GM18498 (cell line): ENCODE measurements at regions not wholly inside any gene's neighbourhood (a gene's known extent, or its start where the extent isn't known, plus 50 kb on each side); places are given as distances from the start of the nearest gene placed in this dataset.

ENCODE experiments used
- ATAC-seq: cut with Tn5 transposase; IDR thresholded peaks from one replicate; pipeline ENCODE4 v1.9.1; 2021; ENCODE audit warnings: mild to moderate bottlenecking, moderate library complexity; ENCODE audit not compliant: unreplicated experiment

DNA sequence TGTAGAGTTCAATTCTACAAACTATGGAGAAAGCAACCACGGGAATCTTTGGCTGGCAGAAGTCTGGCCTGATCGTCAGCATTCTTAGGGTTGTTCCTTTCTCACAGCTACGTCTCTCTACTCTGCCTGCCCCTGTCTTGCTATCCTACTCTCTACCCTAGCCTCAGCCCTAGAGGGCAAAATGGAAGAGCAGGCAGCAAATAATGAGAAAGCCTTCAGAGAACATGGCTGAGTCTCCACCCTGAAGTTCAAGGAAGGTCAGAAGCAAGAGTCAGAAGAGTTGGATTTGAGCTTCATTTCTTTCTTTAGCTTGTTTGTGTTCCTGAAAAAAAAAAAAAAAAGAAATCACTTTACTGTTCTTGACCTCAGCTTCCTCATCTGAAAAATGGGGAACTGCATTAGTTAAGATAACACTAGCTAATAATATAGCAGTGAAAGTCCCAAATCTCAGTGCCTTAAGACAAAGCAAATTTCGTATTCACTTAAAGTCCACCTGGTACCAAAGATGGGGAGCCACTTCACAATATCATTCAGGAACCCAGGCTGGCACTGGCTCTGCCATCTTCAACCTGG is 50.2 kb upstream of the CCND2 start:
- ATAC-seq: no peak

DNA sequence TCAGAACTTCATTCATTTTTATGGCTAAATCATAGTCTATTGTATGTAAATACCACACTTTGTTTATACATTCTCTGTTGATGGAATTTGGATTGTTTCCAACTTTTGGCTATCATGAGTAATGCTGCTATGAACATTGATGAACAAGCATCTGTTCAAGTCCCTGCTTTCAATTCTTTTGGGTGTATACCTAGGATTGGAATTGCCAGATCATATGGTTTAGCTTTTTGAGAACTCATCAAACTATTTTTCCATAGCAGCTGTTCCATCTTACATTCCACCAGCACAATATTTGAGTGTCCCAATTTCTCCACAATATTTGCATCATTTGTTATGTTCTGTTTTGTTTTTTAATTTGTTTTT is 52.3 kb upstream of the CCND2 start:
- no peak for ATAC-seq

DNA sequence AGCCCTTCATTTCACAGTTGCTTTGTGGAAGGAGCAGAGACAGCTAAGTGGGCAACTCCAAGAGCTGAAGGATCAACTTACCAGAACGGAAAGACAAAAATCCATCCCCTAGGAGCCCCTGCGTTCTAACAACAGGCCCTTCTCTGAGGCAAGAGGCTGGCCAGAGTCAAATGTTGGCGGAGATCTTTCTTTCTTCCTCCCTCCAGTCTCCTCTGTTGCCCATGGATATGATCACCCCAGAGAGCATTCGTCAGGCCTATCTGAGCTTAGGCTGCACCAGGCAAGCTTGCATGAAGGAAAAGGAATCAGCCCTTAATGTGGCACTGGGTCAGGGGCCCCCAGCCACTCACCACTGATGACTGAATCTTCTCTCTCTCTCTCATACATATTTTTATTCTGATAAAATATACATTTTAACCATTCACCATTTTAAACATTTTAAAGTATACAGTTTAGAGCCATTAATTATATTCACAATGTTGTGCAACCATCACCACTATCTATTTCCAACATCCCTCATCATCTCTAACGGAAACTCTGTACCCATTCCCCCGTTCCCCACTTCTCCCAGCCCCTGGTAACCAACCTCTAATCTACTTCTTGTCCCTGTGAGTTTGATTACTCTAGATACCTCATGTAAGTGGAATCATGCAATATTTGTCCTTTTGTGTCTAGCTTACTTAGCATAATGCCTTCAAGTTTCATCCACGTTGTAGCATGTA is 52.9 kb upstream of the CCND2 start:
- no peak for ATAC-seq

DNA sequence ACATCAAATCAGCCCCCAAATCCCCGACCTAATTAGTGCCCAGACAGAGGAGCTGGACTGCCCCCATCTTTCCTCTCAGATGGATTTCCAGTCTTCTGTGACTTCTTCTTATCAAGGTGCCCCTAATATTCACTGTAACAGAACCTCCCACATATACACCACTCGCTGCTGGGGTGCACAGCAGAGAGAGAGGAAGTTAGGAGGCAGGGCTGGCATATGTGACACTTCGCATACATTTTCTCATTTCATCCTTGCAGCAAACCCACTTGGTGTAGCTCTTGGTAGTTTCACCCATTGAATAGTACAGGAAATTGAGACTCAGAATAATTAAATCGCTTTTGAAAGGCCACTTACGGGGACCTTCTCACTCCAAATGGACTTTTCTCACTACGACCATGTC is 56.5 kb upstream of the CCND2 start:
- ATAC-seq: no peak

DNA sequence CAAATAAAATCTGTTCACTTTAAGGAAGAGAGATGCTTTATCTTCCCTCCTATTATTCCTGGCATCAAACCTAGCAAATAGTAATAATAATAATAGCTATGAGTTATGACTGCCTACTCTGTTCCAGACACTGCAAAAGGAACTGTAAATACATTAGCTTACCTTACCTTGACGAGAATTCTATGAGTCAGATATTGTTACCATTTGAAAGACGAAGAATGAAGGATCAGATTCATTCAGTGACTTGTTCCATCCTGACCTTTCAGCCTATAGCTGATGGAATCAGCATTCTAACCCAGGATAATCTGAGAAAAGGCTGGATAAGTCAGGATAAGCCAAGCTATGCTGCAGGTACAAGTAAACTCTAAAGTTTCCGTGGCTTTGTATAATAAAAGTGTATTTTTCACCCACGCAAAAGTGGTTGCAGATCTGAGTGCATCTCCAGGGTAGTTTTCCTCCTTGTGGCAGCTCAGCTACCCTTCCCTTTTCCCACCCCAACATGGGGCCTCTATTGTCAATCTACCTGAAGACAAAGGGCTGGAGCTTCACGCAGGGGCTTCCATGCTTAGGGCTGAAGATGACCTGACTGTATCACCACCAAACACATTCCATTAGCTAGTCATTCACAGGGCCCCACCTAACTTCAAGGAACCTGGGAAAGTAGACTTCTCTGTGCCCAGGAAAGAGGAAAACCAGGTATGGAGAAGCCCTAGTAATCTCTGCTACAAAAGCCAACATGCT is 57.2 kb upstream of the CCND2 start:
- no peak for ATAC-seq

DNA sequence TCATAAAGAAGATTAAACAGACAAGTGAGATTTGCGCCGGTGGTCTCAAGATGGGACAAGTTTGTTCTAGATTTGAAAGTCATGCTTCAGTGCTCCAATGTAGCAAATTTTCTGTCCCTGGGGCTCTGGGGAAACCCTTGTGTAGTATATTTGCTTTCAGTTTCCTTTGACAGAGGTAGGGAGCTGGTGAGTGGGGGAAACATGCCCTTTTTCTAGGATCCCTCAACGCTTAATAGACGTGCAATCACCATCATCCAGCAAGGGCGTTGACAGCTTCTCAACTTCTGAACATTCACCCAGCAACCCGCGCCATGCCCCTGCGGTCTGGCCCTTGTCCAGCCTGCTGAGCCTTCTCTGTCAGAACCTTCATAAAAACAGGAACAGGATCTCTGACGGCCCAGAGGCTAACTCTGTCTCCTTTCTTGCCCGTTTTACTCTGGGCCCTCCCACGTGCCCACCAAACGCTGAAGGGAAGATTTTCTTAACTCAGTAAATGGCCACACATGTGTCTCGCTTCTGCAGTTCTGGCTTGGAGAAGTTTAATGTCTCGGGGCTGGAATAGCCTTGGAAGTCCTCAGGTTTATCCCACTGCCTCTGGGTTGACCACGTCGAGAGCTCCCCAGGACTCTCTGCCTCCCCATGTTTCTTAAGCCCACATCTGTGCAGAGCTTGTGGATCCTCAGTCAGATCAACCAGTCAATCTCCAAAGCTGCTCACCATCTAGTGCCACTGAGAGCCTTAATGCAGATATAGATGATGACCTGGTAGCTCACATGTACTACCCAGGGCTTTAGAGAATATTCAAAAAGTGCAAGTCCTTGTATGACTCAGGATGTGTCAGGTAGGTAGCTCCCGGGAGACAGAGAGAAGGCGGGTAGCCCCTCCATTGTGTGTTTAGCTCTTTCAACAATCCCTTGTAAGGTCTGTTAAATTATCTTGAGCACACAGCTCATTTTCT is 58.1 kb upstream of the CCND2 start:
- ATAC-seq: peak; percentile 73

DNA sequence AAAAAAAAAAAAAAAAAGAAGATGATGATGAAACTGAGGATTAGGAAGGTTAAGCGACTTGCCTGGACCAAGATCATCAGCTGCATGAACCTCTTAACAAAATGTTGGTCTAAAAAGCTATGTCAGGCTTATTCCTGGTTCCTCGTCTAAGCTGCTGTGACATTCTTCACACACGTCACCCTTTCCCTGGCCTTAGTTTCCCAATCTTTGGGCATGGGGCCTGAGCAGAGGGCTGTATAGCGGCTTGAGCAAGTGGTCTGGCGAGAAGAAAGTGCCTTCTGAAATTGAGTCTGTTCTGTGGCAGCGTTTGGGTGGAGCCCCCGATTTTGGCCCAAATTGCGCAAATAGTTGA is 58.7 kb upstream of the CCND2 start:
- peak; percentile 6 for ATAC-seq

DNA sequence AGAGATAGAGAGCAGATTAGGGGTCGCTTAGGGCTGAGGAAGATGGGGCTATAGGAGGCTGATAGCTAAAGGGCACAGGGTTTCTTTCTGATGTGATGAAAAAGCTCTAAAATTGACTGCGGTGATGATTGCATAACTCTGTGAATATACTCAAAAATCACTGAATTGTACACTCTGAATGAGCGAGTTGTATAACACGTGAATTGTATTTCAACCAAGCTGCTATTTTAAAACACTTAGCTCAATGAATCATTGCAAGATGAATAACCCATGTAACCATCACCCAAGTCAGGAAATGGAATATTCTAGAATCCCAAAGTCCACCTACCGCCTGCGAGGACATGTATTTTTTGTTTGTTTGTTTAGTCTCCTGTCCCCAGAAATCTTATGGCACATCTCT is 60.1 kb upstream of the CCND2 start:
- no peak for ATAC-seq

DNA sequence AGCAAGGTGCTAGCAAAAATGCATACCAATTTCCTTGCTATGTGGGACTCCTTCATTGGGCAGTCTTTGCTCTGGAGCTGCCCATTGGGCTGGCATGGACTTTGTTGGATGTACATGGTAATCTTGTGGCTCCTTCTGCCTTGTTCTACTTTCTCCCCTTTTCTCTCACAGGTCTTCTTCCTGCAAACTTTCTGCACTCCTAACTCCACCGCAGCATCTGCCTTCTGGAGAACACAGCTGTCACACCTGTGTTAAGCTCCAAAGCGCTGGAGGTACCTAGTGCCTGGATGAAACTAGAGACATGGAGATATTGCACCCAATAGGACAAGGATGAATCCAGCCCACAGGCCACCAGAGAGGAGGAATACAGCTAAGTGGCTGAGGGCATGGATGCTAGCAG is 60.7 kb upstream of the CCND2 start:
- ATAC-seq: no peak

DNA sequence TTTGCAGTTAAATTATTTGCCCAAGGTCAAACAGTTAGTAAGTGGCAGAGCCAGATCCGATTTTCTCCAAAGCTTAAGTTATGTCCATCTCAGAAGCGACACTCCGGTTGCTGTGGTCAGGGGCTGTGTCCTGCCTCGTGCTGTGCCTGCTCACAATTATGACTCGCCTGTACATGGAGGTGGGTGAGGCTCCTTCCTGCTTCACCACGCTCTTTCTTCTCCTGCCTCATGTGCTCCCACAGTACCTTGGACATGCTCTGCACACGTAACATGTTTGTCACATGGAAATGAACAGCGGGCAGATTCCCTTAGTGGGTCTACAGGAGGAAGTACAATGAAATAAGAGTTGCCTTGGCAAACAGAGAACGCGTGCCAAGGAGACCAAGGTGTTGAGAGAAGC is 62.2 kb upstream of the CCND2 start:
- ATAC-seq: no peak

DNA sequence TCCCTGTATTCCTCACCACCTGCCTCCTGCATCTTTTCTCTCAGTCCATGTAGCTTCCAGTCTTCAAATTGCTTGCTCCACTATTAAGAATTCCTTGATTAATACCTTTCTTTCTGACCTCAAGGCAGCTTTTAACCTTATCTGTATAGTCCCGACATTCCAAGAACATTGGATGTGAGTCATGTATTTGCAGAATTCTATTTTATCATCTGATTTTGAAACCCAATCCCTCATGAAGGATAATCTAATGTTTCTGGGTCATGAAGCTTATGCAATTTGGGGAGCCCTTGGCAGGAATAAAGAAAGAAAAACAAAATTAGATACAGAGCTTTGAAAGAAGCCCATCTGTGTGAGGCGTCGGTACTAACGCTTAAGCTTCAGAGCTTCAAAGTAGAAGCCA is 63.4 kb upstream of the CCND2 start:
- no peak for ATAC-seq

DNA sequence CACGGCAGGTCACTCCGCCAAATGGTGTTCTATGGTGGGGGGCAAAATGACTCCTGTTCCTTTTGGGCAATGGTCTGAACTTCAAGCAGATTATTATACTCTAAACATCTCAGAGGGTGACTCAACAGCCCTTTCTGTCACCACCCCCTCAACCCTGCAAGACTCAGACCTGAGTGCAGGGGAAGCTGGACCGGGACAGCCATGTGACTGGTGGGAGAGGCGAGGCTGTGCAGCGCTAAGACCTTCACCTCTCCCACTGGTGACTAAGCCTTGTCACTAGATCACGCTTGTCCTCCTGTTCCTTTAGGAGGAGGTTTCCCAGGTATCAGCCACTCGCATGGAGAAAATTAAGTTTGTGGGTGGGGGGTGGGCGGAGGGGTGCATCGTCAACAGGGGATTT is 67.1 kb upstream of the CCND2 start:
- ATAC-seq: no peak

DNA sequence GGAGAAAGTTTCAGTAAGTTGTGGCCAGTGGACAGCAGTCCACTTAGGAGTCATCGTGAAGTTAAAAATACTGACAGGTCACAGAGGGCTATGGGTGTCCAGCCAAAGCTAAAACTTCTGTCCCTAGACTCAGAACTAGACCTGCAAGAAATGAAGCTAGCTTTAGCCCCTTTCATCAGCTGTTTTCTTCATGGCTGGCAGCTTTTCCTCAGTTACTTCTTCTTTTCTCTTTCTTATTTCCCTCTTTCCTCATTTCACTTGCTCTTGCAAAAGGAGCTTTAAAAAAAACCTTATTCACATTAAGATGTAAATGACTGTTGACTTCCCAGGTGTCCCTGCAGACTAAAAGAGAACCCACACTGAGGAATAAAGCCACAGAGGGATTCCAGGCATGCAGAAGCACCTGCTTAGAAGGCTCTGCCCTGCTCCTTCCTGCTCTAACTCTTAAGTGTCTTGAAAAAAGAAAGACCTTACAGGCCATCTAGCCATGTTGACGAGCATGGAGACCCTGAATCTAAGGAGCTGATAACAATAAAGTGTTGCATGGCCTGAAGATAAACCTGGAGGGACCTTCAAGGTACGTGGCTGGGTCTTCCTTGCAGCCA is 69.7 kb upstream of the CCND2 start:
- ATAC-seq: no peak

DNA sequence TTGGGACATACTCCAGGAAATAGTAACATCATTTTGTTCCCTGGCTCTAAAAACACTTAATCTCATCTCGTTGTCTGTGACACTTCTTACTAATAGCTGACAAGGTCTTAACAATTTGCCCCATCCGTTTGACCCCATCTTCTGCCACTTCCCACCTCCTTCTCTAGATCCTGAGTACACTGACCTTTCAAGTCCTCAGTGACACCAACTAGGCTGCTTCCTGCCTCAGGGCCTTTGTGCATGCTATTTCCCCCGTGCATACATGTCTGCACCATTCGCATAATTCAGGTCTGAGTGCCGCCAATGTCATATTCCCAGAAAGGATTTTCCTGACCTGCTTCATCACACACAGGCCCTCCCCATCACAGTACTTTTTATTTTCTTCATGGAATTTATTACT is 70.6 kb upstream of the CCND2 start:
- no peak for ATAC-seq

DNA sequence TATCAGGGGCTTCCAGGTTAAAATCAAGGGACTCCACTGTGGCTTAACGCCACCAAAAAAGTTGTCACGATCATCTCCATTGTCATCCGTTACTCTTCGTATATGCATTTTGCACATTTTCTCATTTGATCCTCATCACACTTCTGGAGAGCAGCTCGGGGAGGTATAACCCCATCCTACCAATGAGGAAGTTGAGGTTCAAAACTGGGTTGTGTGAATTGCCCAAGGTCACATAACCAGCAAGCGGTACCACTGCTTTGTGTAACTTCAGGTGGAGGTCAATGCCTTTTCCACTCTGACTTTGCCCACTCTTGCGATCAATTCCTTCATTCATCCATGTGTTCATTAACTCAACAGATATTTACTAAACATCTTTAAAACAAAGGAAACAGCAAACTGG is 71.1 kb upstream of the CCND2 start:
- no peak for ATAC-seq

DNA sequence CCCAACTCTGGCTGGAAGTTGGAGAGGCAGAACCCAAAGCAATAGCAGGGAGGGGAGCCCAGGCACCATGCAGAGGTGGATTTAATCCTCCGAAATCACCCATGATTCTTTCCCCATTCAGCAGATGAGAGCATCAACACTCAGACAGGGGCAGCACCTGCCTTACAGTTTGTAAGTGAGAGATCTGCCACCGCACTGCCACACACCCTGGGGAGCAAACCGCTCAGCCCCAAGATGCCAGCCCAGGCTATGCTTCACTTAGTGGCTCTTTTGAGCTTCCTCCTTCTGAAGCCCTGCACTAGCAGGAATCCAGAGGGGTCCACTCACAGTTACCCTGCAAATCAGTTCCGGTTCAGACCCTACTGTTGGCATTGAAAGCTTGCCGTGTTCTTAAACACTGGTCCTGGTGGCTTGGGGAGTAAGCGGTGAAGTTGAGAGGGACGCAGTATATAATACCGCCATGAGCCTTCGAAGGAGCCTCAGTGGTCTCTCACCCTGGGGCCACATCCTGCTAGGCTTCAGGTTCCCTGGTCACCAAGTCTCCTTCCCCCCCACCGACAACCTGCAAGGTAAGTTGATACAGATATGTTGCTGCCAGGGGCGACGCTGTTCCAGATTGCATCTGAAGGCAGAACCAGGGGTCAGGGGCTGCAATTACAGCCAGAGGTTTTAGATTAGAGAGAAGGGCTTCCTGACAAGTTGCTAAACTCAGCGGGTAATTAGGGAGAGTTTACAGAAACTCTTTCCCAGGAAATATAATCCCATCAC is 72.0 kb upstream of the CCND2 start:
- ATAC-seq: no peak

DNA sequence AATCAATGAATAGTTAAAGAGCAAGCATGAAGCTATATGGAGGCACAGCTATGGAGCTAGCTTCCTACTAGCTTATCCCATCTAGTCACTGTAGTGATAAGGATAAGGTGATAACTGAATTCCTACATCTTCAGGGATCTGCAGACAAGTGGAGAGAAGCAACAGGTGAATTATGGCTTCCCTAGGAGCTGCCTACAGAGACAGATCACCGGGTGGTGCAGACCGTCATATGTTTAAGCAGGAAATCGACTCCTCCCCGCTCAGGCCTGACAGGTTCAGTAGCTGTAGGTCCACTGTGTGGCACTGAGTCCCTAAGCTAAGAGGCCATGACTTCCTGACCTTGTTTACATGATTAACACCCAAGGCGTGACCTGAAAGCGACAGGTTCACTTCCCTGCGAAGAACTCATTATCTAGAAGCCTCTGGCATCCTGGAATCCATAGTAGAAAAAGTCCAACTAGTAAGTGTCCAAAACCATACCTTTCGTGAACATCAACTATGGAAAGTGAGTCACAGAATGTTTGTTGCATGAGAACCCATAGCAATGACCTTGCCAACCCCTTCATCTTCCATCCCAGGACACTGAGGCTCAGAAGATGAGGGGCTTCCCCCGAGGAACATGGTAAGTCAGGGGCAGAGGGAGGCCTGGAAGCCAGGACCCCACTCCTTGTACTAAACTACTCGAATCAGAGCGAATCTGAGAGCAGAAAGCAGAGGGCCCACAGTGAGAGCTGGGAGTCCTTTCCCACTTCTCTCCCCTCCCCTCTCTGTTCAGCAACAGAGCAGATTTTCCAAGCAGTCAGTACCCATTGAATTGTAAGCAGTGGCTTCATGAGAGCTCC is 75.4 kb upstream of the CCND2 start:
- ATAC-seq: no peak

DNA sequence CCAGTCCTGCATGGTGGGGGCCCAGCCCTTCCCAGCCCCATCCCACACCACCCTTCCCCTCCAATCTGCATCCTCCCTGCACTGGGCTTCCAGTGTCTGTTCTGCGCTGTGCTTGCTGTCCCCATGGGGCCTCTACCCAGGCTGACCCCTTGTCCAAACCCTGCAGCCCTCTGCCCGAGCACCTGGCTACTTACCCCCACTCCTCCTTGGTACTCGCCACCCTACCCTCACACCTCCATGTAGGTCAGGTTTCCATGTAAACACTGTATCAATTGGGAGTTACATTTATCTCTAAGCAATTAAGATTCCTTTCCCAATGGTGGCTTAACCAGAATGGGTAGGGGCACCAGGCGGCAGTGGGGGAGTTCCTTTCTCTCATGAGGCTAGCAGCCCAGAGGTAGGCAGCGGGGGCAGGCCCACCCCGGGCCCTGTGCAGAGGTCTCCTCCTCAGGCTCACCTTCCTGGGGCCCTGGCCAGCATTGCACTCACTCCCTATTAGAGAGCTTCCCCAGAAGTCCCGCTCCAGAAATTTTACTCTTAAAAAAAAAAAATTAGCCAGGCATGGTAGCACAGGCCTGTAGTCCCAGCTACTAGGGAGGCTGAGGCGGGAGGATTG is 76.6 kb upstream of the CCND2 start:
- no peak for ATAC-seq

DNA sequence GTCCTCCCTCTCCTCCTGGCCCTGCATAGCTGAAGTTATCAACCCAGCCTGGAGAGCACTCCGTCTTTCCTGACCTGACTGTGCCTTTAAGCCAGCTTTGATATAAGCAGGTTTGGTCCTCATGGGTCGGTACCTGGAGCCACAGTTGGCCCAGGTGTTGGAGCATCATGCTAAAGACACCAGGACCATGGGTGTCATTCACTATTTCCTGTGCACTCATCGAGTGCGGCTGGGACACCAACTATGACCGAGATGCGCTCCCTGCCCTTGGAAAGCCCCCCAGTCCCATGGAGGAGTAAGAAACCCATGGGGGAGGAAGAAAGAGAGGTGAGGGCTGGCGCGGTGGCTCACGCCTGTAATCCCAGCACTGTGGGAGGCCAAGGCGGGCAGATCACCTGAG is 78.9 kb upstream of the CCND2 start:
- no peak for ATAC-seq
